ENCODE measurements at regions not wholly inside any gene's neighbourhood (a gene's known extent, or its start where the extent isn't known, plus 50 kb on each side); places are given as distances from the start of the nearest gene placed in this dataset.
"Not testable (repeated sequence)": the region's sequence is repeated elsewhere in the genome, so short reads cannot be mapped to it uniquely, and the experiment has no call there.

- H3K9me3 Mint-ChIP-seq = no peaks in the 10 kb centered on the region
- no peak overlapping the region for H3K4me3 Mint-ChIP-seq
- no peaks in the 10 kb centered on the region for H3K36me3 Mint-ChIP-seq
- POLR2A ChIA-PET = interaction anchor here (1.2 kb wide), 1 partner anchor 9 kb away, joined by 3 read pairs; no protein-coding TSS in a partner anchor
- H3K27ac Mint-ChIP-seq = no peak overlapping the region
- DNase-seq = no peak
- no peaks in the 10 kb centered on the region for H3K27me3 Mint-ChIP-seq
- no peak for ATAC-seq
- peaks cover 0 to 7% (median 2%) of the 10 kb centered on the region in 4 donors for H3K4me1 Mint-ChIP-seq
Observed at GRCh38 chr18:67410075-67411070, 106.1 kb downstream of the DSEL start.

- Mint-ChIP-seq H3K9me3 (no peaks in the 10 kb centered on the region), H3K27ac (no peak overlapping the region), H3K36me3 (no peaks in the 10 kb centered on the region), H3K27me3 (no peaks in the 10 kb centered on the region), H3K4me1 (peaks cover 2 to 12% (median 8%) of the 10 kb centered on the region in 4 donors), H3K4me3 (no peak overlapping the region)
- POLR2A ChIA-PET = no interaction called here
- DNase-seq = no peak
- no peak for ATAC-seq
Observed at GRCh38 chr18:67408240-67408639, 108.3 kb downstream of the DSEL start.

- no peak overlapping the region for H3K27ac Mint-ChIP-seq
- ATAC-seq = no peak
- H3K27me3 Mint-ChIP-seq = peaks cover 0 to 2% (median 0%) of the 10 kb centered on the region in 5 donors
- DNase-seq = no peak
- POLR2A ChIA-PET = no interaction called here
- peaks cover 0 to 6% (median 0%) of the 10 kb centered on the region in 3 donors for H3K36me3 Mint-ChIP-seq
- H3K9me3 Mint-ChIP-seq = no peaks in the 10 kb centered on the region
- no peak overlapping the region for H3K4me3 Mint-ChIP-seq
- H3K4me1 Mint-ChIP-seq = peaks cover 2 to 12% (median 8%) of the 10 kb centered on the region in 4 donors
Observed at GRCh38 chr18:67406714-67407113, 109.8 kb downstream of the DSEL start.

- Mint-ChIP-seq H3K4me3 (no peak overlapping the region), H3K27ac (no peak overlapping the region), H3K4me1 (peaks cover 2 to 12% (median 8%) of the 10 kb centered on the region in 4 donors), H3K36me3 (peaks cover 0 to 20% (median 2%) of the 10 kb centered on the region in 3 donors), H3K27me3 (peaks cover 0 to 2% (median 0%) of the 10 kb centered on the region in 5 donors), H3K9me3 (peaks cover 0 to 15% (median 7%) of the 10 kb centered on the region in 9 donors)
- POLR2A ChIA-PET = no interaction called here
- ATAC-seq (no peak), DNase-seq (no peak)
Observed at GRCh38 chr18:67402543-67402942, 114.0 kb downstream of the DSEL start.

GRCh38 chr18:67400502-67401117, 115.9 kb downstream of the DSEL start:
- Mint-ChIP-seq H3K4me1 (peaks cover 2 to 9% (median 7%) of the 10 kb centered on the region in 4 donors), H3K27ac (no peak overlapping the region), H3K27me3 (peaks cover 0 to 2% (median 0%) of the 10 kb centered on the region in 5 donors), H3K4me3 (no peak overlapping the region), H3K9me3 (peaks cover 2 to 31% (median 14%) of the 10 kb centered on the region in 9 donors), H3K36me3 (peaks cover 0 to 32% (median 9%) of the 10 kb centered on the region in 3 donors)
- DNase-seq = no peak
- ATAC-seq = no peak
- POLR2A ChIA-PET = no interaction called here

- no peaks in the 10 kb centered on the region for H3K27me3 Mint-ChIP-seq
- H3K4me1 Mint-ChIP-seq = peaks cover 0 to 10% (median 3%) of the 10 kb centered on the region in 4 donors
- no peak overlapping the region for H3K27ac Mint-ChIP-seq
- POLR2A ChIA-PET = no interaction called here
- ATAC-seq = no peak
- DNase-seq = no peak
- no peaks in the 10 kb centered on the region for H3K36me3 Mint-ChIP-seq
- H3K9me3 Mint-ChIP-seq = no peaks in the 10 kb centered on the region
- H3K4me3 Mint-ChIP-seq = no peak overlapping the region
Observed at GRCh38 chr18:67386032-67386431, 130.5 kb downstream of the DSEL start.

- no peaks in the 10 kb centered on the region for H3K9me3 Mint-ChIP-seq
- H3K27ac Mint-ChIP-seq = no peak overlapping the region
- DNase-seq (no peak), ATAC-seq (no peak)
- no peaks in the 10 kb centered on the region for H3K36me3 Mint-ChIP-seq
- no peaks in the 10 kb centered on the region for H3K27me3 Mint-ChIP-seq
- no peak overlapping the region for H3K4me3 Mint-ChIP-seq
- H3K4me1 Mint-ChIP-seq = peaks cover 0 to 10% (median 3%) of the 10 kb centered on the region in 4 donors
- POLR2A ChIA-PET = no interaction called here
Observed at GRCh38 chr18:67385455-67385854, 131.1 kb downstream of the DSEL start.

- POLR2A ChIA-PET, H3K27me3 Mint-ChIP-seq, H3K36me3 Mint-ChIP-seq, H3K9me3 Mint-ChIP-seq, H3K4me1 Mint-ChIP-seq, DNase-seq, H3K4me3 Mint-ChIP-seq, H3K27ac Mint-ChIP-seq, ATAC-seq: not testable (repeated sequence)
Observed at GRCh38 chr18:67384057-67384456, 132.5 kb downstream of the DSEL start.

- peaks cover 0 to 6% (median 2%) of the 10 kb centered on the region in 4 donors for H3K4me1 Mint-ChIP-seq
- ATAC-seq (no peak), DNase-seq (no peak)
- no peaks in the 10 kb centered on the region for H3K27me3 Mint-ChIP-seq
- no peaks in the 10 kb centered on the region for H3K9me3 Mint-ChIP-seq
- no peak overlapping the region for H3K4me3 Mint-ChIP-seq
- POLR2A ChIA-PET = no interaction called here
- H3K36me3 Mint-ChIP-seq = peaks cover 0 to 4% (median 0%) of the 10 kb centered on the region in 3 donors
- no peak overlapping the region for H3K27ac Mint-ChIP-seq
Observed at GRCh38 chr18:67381608-67382150, 134.8 kb downstream of the DSEL start.

GRCh38 chr18:67380867-67381266, 135.7 kb downstream of the DSEL start:
- Mint-ChIP-seq H3K27ac (no peak overlapping the region), H3K27me3 (no peaks in the 10 kb centered on the region), H3K36me3 (peaks cover 0 to 4% (median 0%) of the 10 kb centered on the region in 3 donors), H3K4me1 (peaks cover 0 to 6% (median 2%) of the 10 kb centered on the region in 4 donors), H3K4me3 (no peak overlapping the region), H3K9me3 (no peaks in the 10 kb centered on the region)
- DNase-seq (no peak), ATAC-seq (no peak)
- POLR2A ChIA-PET = no interaction called here

GRCh38 chr18:67379981-67380380, 136.5 kb downstream of the DSEL start:
- no peaks in the 10 kb centered on the region for H3K27me3 Mint-ChIP-seq
- DNase-seq (no peak), ATAC-seq (no peak)
- peak overlapping the region in 1 of 10 donors; percentile 14 for H3K27ac Mint-ChIP-seq
- H3K36me3 Mint-ChIP-seq = peaks cover 0 to 4% (median 0%) of the 10 kb centered on the region in 3 donors
- no peaks in the 10 kb centered on the region for H3K4me1 Mint-ChIP-seq
- no peak overlapping the region for H3K4me3 Mint-ChIP-seq
- H3K9me3 Mint-ChIP-seq = no peaks in the 10 kb centered on the region
- POLR2A ChIA-PET = no interaction called here

GRCh38 chr18:67376372-67376771, 140.1 kb downstream of the DSEL start:
- Mint-ChIP-seq H3K4me3 (no peak overlapping the region), H3K4me1 (peaks cover 0 to 3% (median 0%) of the 10 kb centered on the region in 4 donors), H3K27me3 (no peaks in the 10 kb centered on the region), H3K36me3 (peaks cover 0 to 4% (median 0%) of the 10 kb centered on the region in 3 donors), H3K9me3 (no peaks in the 10 kb centered on the region), H3K27ac (no peak overlapping the region)
- ATAC-seq = no peak
- DNase-seq = no peak
- POLR2A ChIA-PET = no interaction called here

GRCh38 chr18:67373636-67374035, 142.9 kb downstream of the DSEL start:
- ATAC-seq (no peak), DNase-seq (no peak)
- POLR2A ChIA-PET = no interaction called here
- Mint-ChIP-seq H3K9me3 (peaks cover 0 to 3% (median 0%) of the 10 kb centered on the region in 9 donors), H3K27ac (no peak overlapping the region), H3K36me3 (peaks cover 0 to 3% (median 0%) of the 10 kb centered on the region in 3 donors), H3K4me1 (peaks cover 0 to 3% (median under 1%) of the 10 kb centered on the region in 4 donors), H3K4me3 (no peak overlapping the region), H3K27me3 (no peaks in the 10 kb centered on the region)
